ENCODE measurements at regions not wholly inside any gene's neighbourhood (a gene's known extent, or its start where the extent isn't known, plus 50 kb on each side); places are given as distances from the start of the nearest gene placed in this dataset.

DNA sequence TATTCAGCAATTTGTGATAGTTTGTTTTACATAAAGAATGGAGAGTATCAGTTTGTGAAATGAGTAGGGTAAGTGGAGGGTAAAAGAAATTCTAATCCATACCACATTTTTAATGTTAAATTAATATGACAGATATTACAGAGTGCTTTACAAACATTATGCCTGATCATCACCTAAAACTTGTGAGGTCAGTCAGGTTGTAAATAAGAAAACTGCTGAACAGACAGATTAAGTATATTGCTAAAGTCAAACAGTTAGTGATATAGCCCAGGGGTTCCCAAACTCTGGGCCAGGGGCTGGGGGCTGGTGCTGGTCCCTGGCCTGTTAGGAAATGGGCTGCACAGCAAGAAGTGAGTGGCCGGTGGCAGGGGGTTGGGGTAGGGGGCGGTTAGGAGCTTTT lies 273.6 kb downstream of the TRAM1L1 start:
- TF ChIP-seq SPI1 (IDR thresholded peaks at IDR 0.05; ENCODE audit: borderline replicate concordance, low read depth) (no peak), CTCF (IDR thresholded peaks at IDR 0.05; ENCODE audit: insufficient read depth, low read length) (no peak)

Measured in HL-60 (cell line).